ENCODE measurements at regions not wholly inside any gene's neighbourhood (a gene's known extent, or its start where the extent isn't known, plus 50 kb on each side); places are given as distances from the start of the nearest gene placed in this dataset.
"Not testable (repeated sequence)": the region's sequence is repeated elsewhere in the genome, so short reads cannot be mapped to it uniquely, and the experiment has no call there.

GRCh38 chr15:38992506-38992905 lies 427.9 kb upstream of the RASGRP1 start:
- no peak for DNase-seq

- DNase-seq = no peak
Measured at GRCh38 chr15:38992930-38993329, 428.3 kb upstream of the RASGRP1 start.

GRCh38 chr15:38994310-38994709 lies 429.7 kb upstream of the RASGRP1 start:
- no peak for DNase-seq

- no peak for DNase-seq
Measured at GRCh38 chr15:38996111-38996631, 431.6 kb upstream of the RASGRP1 start.

GRCh38 chr15:38997841-38998240 lies 433.2 kb upstream of the RASGRP1 start:
- DNase-seq = no peak

- DNase-seq = no peak
Measured at GRCh38 chr15:39000008-39000734, 435.6 kb upstream of the RASGRP1 start.

- DNase-seq = no peak
Measured at GRCh38 chr15:39009740-39010139, 445.1 kb upstream of the RASGRP1 start.

GRCh38 chr15:39011066-39011465 lies 446.5 kb upstream of the RASGRP1 start:
- not testable (repeated sequence) for DNase-seq

GRCh38 chr15:39013262-39013661 lies 448.6 kb upstream of the RASGRP1 start:
- DNase-seq = no peak

- no peak for DNase-seq
Measured at GRCh38 chr15:39014682-39015081, 450.1 kb upstream of the RASGRP1 start.

- DNase-seq = no peak
Measured at GRCh38 chr15:39016706-39017105, 452.1 kb upstream of the RASGRP1 start.

- no peak for DNase-seq
Measured at GRCh38 chr15:39018966-39019365, 454.4 kb upstream of the RASGRP1 start.

GRCh38 chr15:39021341-39021740 lies 456.7 kb upstream of the RASGRP1 start:
- DNase-seq = no peak

- no peak for DNase-seq
Measured at GRCh38 chr15:39022532-39023305, 458.1 kb upstream of the RASGRP1 start.

- DNase-seq = no peak
Measured at GRCh38 chr15:39025321-39025720, 460.7 kb upstream of the RASGRP1 start.

GRCh38 chr15:39025881-39026280 lies 461.3 kb upstream of the RASGRP1 start:
- DNase-seq = no peak

GRCh38 chr15:39028069-39028468 lies 463.5 kb upstream of the RASGRP1 start:
- no peak for DNase-seq

- DNase-seq = no peak
Measured at GRCh38 chr15:39029741-39030140, 465.1 kb upstream of the RASGRP1 start.

- DNase-seq = no peak
Measured at GRCh38 chr15:39030291-39031070, 465.9 kb upstream of the RASGRP1 start.

- no peak for DNase-seq
Measured at GRCh38 chr15:39031596-39031995, 467.0 kb upstream of the RASGRP1 start.

- DNase-seq = no peak
Measured at GRCh38 chr15:39034816-39035215, 470.2 kb upstream of the RASGRP1 start.

GRCh38 chr15:39037611-39038010 lies 473.0 kb upstream of the RASGRP1 start:
- DNase-seq = not testable (repeated sequence)

- DNase-seq = no peak
Measured at GRCh38 chr15:39040861-39041260, 476.2 kb upstream of the RASGRP1 start.

Data from CD4-positive, alpha-beta T cell treated with Interferon gamma for 1 hour (primary cell).